HG03175 (cell line): ENCODE measurements at regions not wholly inside any gene's neighbourhood (a gene's known extent, or its start where the extent isn't known, plus 50 kb on each side); places are given as distances from the start of the nearest gene placed in this dataset.

Experiments used
- ATAC-seq: cut with Tn5 transposase; IDR thresholded peaks from one replicate; pipeline ENCODE4 v1.9.1; 2021; ENCODE audit warnings: mild to moderate bottlenecking, moderate library complexity; ENCODE audit not compliant: unreplicated experiment

- ATAC-seq, result no peak
Observed at GRCh38 chr11:134882671-134883297, 470.7 kb upstream of the B3GAT1 start.

DNA sequence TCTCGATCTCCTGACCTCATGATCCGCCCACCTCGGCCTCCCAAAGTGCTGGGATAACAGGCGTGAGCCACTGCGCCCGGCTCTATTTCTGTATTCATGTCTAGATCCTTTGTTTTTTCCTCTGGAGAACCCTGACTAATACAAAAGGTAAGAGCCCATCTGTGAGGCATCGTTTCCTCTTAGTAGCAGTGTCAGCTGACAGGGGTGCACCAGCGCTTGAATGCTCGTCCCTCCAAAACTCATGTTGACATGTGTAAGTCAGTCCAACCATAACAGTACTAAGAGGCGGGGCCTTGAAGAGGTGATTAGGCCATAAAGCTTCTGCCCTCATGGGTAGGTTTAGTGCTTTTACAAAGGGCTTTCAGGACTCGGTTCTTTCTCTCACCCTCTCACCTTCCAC is 470.1 kb upstream of the B3GAT1 start:
- no peak for ATAC-seq

- ATAC-seq, result no peak
Observed at GRCh38 chr11:134880788-134881187, 468.7 kb upstream of the B3GAT1 start.

DNA sequence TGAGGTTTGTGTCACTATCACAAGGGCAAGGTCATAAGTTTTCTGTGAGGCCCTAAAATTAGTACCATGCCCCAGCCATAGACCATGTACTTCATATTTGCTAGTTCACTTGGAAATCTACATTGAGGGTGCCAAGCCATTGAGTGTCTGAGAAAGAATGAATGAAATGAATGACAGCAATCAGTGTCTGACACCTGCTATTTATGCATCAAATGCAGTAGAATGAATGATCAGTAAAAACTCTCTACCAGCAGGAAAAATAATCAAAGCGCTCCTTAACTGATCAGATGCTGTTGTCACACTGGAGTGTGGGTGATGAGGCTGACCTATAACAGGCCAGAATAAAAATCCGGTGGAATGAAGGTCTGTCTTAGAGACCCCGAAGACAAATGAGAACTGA is 467.9 kb upstream of the B3GAT1 start:
- no peak for ATAC-seq

- no peak for ATAC-seq
Observed at GRCh38 chr11:134879341-134879740, 467.3 kb upstream of the B3GAT1 start.

DNA sequence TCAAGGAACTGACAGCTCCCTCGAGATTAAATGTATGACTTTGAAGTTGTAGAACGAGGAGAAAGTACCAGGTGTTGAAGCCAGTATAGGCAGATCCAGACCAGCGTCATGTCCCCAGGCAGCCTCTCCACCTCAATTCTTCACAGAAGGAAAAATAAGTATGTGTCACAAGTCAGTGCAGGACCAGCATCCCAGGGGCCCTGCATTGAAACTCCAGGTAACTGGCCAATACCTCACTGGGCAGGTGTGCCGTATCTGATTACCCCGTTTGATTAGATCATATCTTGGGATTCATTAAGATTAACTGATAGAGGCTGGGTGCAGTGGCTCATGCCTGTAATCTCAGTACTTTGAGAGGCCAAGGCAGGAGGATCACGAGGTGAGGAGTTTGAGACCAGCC is 466.7 kb upstream of the B3GAT1 start:
- no peak for ATAC-seq

DNA sequence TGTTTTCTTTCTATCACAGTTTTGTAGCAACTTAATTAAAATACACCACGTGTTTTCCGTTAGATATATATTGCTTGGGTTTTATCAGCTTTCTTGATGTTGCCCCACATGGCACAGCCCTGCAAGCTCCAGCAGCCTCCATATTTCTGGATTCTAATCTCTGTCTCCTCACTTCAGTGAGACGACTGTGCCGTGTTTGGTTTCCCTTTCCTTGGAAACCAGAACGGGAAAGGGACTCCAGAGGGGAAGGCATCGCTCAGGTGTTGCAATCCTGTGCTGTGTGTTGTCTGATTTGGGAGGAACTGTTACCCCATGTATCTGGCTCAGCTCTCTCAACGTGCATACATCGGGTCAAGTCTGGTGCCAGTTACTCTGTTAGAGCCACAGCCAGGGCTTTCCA is 464.2 kb upstream of the B3GAT1 start:
- ATAC-seq, result no peak

DNA sequence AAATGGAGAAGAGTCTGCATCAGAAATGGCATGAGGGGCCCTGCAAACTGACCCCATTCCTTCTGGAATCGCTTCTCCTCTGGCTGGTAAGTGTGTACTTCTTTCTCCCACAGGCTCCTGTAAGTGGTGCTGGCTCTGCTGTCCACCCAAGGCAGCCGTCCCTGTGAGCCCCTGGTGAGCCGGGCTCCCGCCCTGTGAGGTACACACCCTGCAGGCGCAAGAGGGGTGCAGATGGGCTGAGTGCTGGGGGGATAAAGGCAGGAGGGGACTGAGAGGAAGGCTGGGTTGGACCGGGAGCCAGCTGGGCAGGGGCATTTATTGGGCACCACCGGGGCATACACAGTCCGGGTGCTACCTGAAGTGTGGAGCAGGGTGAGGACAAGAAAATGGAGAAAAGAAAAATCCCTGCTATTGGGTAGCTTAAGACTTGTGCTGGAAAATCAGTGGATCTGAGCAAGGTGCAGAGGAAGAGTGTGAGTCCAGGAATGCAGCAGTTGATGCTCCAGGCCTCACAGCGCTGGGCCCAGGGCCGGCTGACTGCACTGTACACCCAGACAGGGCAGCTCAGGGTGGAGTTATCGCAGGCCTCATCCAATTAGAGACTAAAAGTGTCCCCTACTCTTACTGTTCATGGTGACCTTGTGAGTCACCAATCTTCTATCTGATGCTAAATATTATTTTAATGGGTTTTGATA is 455.1 kb upstream of the B3GAT1 start:
- no peak for ATAC-seq

DNA sequence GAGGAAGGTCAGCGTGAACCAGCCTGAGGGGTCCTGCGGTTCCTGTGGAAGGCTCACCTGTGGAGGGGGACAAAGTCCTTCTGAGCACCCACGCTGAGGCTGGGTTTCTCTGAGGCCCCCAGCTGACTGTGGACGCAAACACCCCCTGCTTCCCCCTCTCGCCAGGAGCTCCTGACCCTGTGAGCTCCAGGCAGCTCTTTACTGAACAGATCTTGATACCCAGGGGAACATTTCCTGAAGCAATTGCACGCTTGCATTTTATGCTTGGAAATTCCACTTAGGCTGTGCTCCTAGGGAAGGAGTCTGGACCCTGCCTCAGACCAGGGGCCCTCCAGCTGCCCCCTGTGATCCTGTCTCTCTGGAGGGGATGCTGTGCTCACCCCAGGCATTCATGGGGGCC is 454.2 kb upstream of the B3GAT1 start:
- ATAC-seq, result no peak

DNA sequence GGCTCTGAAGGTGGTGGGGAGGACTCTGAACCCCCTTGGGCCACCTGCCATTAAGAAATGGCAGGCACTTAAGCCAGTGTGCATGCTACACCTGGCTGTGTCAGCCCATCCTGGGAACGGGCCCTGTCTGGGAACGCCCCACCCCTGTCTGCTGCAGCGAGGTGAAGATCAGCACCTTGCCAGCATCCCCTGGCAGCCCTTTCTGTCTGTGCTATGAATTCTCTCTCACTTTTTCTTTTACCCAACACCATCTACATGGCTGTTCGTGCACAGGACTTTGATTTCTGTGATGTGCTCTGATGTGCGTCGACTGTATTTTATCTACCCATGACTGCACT is 452.9 kb upstream of the B3GAT1 start:
- no peak for ATAC-seq

GRCh38 chr11:134864233-134864967 is 452.4 kb upstream of the B3GAT1 start:
- no peak for ATAC-seq

GRCh38 chr11:134863294-134863693 is 451.3 kb upstream of the B3GAT1 start:
- ATAC-seq, result no peak

- no peak for ATAC-seq
Observed at GRCh38 chr11:134862587-134863195, 450.6 kb upstream of the B3GAT1 start.

DNA sequence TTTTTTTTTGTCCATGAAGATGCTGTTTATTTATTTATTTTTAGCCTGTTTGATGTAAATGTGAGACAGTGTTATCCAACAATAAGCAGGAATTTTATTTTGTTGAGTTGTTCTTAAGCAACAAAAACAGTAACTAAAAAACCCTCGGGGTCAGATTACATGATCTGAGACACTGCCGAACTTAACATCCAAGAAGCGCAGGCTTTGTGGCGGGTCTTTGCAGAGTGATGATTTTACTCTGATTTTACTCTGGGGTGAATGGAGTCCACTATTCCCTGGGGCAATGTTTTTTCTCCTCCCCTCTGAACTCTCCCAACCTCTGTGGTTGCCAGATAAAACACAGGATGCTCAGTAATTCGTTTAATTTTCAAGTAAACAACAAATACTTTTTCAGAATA is 450.1 kb upstream of the B3GAT1 start:
- ATAC-seq, result no peak

- ATAC-seq, result no peak
Observed at GRCh38 chr11:134861490-134862104, 449.6 kb upstream of the B3GAT1 start.

DNA sequence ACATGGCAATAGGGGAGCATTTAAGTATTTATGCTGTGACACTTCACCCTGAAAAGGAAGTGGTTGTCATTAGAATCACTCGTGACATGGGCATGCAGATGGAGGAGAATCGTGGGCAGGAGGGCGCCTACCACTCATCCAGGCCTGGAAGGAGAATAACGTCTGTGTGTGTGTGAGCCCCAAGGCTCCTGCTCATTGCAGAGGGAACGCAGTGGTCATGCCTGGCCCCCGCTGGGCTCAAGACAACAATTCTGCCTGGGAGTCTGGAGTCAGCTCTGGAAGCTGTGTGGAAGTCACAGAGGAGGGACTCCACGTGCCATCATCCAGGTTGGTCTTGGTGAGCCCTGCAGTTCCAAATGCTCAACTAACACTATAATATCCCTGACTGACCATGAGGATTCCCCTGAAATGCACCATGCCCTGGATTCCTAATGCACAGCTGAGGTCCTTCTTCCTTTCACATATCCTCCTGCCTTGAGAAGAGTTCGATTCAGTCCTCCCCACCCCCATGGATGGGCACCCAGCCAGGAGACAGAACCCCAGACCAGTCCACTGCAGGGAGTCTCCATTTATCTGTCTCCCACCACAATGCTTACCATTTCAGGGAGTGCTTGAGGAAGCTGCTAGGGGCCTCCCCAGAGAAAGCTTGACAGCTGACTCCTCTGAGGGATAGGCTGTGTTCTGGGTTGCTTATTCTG is 446.9 kb upstream of the B3GAT1 start:
- no peak for ATAC-seq

- no peak for ATAC-seq
Observed at GRCh38 chr11:134857035-134857434, 445.0 kb upstream of the B3GAT1 start.

DNA sequence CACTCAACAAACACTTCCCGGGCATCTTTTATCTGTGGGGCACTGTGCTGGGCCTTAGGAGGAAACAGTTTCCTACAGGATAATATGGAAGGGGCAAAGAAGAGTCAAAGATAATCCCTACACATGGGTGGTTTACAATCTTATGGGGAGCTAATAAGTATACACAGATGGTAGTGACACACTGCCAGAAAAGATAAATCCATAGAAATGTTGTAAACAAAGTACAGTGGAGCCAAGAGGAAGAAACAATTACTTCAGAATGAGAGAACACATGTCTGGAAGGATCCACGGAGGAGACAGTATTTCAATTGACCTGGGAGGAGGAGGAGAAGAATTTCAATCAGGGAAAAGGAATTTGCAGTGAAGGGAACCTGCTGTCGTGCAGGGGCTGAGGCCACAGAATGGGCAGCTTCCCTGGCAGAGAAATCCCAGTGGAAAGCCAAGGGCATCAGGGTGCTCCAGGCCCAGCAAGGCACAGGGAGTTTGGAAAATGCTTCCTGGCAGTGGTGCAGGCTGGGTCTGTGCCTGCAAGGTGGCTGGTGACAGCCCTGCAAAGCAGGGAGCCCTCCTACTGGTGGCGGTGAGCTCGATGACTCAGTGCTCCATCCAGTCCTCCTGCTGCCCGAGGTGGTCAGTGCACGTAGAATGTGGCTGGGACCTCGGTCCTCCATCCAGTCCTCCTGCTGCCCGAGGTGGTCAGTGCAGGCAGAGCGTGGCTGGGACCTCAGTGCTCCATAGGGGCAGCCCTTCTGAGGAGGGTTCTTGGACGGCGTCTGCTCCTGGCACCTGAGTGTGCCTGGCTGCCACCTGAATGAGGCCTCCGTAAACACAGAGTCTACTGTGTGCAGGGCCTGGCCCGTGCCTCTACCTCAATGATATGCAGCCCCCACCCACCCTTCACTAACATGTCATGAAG is 444.3 kb upstream of the B3GAT1 start:
- ATAC-seq, result no peak

DNA sequence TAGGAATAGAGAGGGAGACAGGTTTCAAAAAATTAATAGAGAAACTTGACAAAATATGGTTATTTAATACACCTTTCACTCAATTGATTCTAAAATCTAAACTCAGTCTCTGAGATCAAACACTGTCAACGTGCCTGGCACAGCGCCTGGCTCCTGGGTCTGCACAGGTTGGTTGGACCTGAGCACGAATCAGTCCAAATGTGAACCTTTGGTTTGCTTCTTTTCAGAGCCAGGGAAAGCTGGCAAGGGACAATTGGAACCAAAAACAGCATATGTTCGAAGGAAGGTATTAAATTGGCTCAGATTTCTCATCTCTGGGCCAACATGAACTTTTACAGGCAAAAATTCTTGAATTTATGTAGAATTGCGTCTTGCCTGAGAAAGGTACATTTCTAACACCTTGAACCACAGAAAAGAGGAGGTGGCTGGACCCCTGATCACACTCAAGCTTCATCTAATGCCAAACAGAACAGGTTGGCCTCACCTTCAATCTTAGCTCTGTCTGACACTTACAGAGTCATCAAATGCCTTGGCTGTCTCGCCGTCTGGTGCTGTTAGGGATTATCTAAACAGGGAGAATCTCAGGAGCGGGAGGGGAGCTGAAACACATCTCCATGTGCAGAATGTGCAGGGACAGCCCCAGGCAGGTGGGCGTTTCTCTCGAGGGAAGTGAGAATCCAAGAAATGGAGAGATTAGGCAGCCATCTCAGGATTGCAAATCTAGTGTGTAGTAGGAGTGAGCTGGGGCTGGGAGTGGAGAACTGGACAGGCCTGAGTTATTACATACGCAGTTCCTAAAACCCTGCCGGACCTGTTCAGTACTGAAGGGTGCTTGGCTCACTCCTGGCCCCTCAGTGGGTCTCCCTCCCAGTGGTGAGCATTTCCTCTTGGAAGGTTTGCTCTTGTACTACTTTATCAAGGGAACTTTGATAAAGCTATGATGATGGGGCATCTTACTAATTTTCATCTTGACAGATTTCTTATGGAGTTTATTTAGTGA is 442.2 kb upstream of the B3GAT1 start:
- no peak for ATAC-seq
